SK-N-SH (cell line): ENCODE measurements at regions not wholly inside any gene's neighbourhood (a gene's known extent, or its start where the extent isn't known, plus 50 kb on each side); places are given as distances from the start of the nearest gene placed in this dataset.

Experiments
- EZH2phosphoT487 ChIP-seq: fragments of 200-600 bp; sonication (generic); IDR thresholded peaks from 2 replicates; pipeline ENCODE4 v1.6.1; 2017; ENCODE audit warnings: low read depth, mixed run types, mild to moderate bottlenecking, antibody characterized with exemption, moderate library complexity, borderline replicate concordance
- FOXM1 ChIP-seq: IDR thresholded peaks from 2 replicates; pipeline ENCODE4 v1.4.0; 2012; ENCODE audit warnings: low read depth, mild to moderate bottlenecking
- GABPA ChIP-seq: IDR thresholded peaks from 2 replicates; pipeline ENCODE4 v1.4.0; 2012; ENCODE audit warnings: low read depth, mild to moderate bottlenecking
- NFIC ChIP-seq: IDR thresholded peaks from 2 replicates; pipeline ENCODE4 v1.4.0; 2012; ENCODE audit warnings: borderline replicate concordance
- POLR2AphosphoS5 ChIP-seq: IDR thresholded peaks from 2 replicates; pipeline ENCODE4 v1.6.1; 2012; ENCODE audit warnings: low read depth, low read length
- RAD21 ChIP-seq: IDR thresholded peaks from 2 replicates; pipeline ENCODE4 v1.6.1; 2012; ENCODE audit warnings: mild to moderate bottlenecking, low read length
- SIN3A ChIP-seq: IDR thresholded peaks from 2 replicates; pipeline ENCODE4 v1.6.1; 2012; ENCODE audit warnings: low read depth, mild to moderate bottlenecking, low read length, moderate library complexity, borderline replicate concordance
- TAF1 ChIP-seq: IDR thresholded peaks from 2 replicates; pipeline ENCODE4 v1.6.1; 2012; ENCODE audit warnings: low read depth, mild to moderate bottlenecking, low read length, moderate library complexity, borderline replicate concordance
- TF ChIP-seq, protein P1 (sequence below): fragments of 200-600 bp; sonication (generic); IDR thresholded peaks from 2 replicates; pipeline ENCODE4 v1.6.1; 2017; ENCODE audit warnings: antibody characterized with exemption, mild to moderate bottlenecking, moderate library complexity
- TF ChIP-seq, protein P2 (sequence below): IDR thresholded peaks from 2 replicates; pipeline ENCODE4 v1.6.1; 2012; ENCODE audit warnings: mild to moderate bottlenecking, low read depth, low read length, moderate library complexity
- TF ChIP-seq, protein P3 (sequence below): IDR thresholded peaks from 2 replicates; pipeline ENCODE4; 2012

GRCh38 chr4:187268940-187269339 lies 545.3 kb upstream of the FAT1 start:
- TF ChIP-seq, protein P1, sequence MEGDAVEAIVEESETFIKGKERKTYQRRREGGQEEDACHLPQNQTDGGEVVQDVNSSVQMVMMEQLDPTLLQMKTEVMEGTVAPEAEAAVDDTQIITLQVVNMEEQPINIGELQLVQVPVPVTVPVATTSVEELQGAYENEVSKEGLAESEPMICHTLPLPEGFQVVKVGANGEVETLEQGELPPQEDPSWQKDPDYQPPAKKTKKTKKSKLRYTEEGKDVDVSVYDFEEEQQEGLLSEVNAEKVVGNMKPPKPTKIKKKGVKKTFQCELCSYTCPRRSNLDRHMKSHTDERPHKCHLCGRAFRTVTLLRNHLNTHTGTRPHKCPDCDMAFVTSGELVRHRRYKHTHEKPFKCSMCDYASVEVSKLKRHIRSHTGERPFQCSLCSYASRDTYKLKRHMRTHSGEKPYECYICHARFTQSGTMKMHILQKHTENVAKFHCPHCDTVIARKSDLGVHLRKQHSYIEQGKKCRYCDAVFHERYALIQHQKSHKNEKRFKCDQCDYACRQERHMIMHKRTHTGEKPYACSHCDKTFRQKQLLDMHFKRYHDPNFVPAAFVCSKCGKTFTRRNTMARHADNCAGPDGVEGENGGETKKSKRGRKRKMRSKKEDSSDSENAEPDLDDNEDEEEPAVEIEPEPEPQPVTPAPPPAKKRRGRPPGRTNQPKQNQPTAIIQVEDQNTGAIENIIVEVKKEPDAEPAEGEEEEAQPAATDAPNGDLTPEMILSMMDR, result no peak
- no peak for TF ChIP-seq TAF1
- TF ChIP-seq GABPA, result no peak
- TF ChIP-seq RAD21, result no peak
- no peak for TF ChIP-seq NFIC
- TF ChIP-seq SIN3A, result no peak
- TF ChIP-seq POLR2AphosphoS5, result no peak
- TF ChIP-seq EZH2phosphoT487, result no peak
- TF ChIP-seq, protein P2, sequence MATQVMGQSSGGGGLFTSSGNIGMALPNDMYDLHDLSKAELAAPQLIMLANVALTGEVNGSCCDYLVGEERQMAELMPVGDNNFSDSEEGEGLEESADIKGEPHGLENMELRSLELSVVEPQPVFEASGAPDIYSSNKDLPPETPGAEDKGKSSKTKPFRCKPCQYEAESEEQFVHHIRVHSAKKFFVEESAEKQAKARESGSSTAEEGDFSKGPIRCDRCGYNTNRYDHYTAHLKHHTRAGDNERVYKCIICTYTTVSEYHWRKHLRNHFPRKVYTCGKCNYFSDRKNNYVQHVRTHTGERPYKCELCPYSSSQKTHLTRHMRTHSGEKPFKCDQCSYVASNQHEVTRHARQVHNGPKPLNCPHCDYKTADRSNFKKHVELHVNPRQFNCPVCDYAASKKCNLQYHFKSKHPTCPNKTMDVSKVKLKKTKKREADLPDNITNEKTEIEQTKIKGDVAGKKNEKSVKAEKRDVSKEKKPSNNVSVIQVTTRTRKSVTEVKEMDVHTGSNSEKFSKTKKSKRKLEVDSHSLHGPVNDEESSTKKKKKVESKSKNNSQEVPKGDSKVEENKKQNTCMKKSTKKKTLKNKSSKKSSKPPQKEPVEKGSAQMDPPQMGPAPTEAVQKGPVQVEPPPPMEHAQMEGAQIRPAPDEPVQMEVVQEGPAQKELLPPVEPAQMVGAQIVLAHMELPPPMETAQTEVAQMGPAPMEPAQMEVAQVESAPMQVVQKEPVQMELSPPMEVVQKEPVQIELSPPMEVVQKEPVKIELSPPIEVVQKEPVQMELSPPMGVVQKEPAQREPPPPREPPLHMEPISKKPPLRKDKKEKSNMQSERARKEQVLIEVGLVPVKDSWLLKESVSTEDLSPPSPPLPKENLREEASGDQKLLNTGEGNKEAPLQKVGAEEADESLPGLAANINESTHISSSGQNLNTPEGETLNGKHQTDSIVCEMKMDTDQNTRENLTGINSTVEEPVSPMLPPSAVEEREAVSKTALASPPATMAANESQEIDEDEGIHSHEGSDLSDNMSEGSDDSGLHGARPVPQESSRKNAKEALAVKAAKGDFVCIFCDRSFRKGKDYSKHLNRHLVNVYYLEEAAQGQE, result no peak
- TF ChIP-seq, protein P3, sequence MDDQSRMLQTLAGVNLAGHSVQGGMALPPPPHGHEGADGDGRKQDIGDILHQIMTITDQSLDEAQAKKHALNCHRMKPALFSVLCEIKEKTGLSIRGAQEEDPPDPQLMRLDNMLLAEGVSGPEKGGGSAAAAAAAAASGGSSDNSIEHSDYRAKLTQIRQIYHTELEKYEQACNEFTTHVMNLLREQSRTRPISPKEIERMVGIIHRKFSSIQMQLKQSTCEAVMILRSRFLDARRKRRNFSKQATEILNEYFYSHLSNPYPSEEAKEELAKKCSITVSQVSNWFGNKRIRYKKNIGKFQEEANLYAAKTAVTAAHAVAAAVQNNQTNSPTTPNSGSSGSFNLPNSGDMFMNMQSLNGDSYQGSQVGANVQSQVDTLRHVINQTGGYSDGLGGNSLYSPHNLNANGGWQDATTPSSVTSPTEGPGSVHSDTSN, result no peak
- no peak for TF ChIP-seq FOXM1
